Bronchial epithelial cell (primary cell): ENCODE measurements at regions not wholly inside any gene's neighbourhood (a gene's known extent, or its start where the extent isn't known, plus 50 kb on each side); places are given as distances from the start of the nearest gene placed in this dataset.

ENCODE experiments used
- DNase-seq: peaks from one replicate; pipeline ENCODE4 v3.0.0-alpha.2; 2010; ENCODE audit warnings: low read depth
- FAIRE-seq: peaks from 2 replicates; lab custom pipeline; 2011; peaks lifted over from hg19 to GRCh38; lab: Jason Lieb, UNC
- H3K27me3 ChIP-seq: 2 replicates; pipeline ENCODE4 v1.5.1; 2011; ENCODE audit warnings: low read length; ENCODE audit not compliant: control insufficient read depth, insufficient read depth
- H3K36me3 ChIP-seq: 2 replicates; pipeline ENCODE4 v1.5.1; 2011; ENCODE audit warnings: low read length; ENCODE audit not compliant: control insufficient read depth, insufficient read depth
- H3K4me3 ChIP-seq: 2 replicates; pipeline ENCODE4 v1.5.1; 2011; ENCODE audit warnings: mild to moderate bottlenecking, low read depth, low read length, control low read depth
- TF ChIP-seq, protein P1 (sequence below): IDR thresholded peaks from 2 replicates; pipeline ENCODE4 v1.5.1; 2011; ENCODE audit warnings: mild to moderate bottlenecking, moderate library complexity, low read length, control low read depth, inconsistent platforms; ENCODE audit not compliant: insufficient read depth, severe bottlenecking

- H3K27me3 ChIP-seq = no peaks in the 10 kb centered on the region
- no peak for FAIRE-seq
- TF ChIP-seq, protein P1, sequence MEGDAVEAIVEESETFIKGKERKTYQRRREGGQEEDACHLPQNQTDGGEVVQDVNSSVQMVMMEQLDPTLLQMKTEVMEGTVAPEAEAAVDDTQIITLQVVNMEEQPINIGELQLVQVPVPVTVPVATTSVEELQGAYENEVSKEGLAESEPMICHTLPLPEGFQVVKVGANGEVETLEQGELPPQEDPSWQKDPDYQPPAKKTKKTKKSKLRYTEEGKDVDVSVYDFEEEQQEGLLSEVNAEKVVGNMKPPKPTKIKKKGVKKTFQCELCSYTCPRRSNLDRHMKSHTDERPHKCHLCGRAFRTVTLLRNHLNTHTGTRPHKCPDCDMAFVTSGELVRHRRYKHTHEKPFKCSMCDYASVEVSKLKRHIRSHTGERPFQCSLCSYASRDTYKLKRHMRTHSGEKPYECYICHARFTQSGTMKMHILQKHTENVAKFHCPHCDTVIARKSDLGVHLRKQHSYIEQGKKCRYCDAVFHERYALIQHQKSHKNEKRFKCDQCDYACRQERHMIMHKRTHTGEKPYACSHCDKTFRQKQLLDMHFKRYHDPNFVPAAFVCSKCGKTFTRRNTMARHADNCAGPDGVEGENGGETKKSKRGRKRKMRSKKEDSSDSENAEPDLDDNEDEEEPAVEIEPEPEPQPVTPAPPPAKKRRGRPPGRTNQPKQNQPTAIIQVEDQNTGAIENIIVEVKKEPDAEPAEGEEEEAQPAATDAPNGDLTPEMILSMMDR = peak; percentile 32
- no peaks in the 10 kb centered on the region for H3K36me3 ChIP-seq
- peak; percentile 62 for DNase-seq
- H3K4me3 ChIP-seq = no peak overlapping the region
Measured at GRCh38 chr7:17009007-17009719, 127.4 kb upstream of the AGR3 start.

DNA sequence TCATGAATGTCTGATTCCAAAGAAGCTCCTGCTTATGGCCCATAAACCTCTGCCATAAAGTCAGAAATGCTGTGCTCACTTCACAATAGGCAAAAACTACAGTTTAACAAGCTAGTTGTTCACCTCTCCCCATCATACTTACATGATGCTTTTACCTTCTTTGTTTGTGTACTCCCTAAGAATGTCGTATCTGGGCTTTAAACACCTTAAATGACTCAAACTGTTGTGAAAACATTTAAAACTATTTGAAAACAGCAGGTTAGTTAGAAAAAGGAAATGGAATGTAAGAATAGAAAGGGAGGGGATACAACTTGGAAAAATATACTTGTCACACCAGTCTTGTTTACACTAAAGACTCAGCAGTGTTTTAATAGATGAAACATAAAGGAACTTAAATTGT, 128.2 kb upstream of the AGR3 start:
- no peak for FAIRE-seq
- no peak overlapping the region for H3K4me3 ChIP-seq
- no peak for DNase-seq
- H3K36me3 ChIP-seq = no peaks in the 10 kb centered on the region
- TF ChIP-seq, protein P1 = no peak
- H3K27me3 ChIP-seq = no peaks in the 10 kb centered on the region

DNA sequence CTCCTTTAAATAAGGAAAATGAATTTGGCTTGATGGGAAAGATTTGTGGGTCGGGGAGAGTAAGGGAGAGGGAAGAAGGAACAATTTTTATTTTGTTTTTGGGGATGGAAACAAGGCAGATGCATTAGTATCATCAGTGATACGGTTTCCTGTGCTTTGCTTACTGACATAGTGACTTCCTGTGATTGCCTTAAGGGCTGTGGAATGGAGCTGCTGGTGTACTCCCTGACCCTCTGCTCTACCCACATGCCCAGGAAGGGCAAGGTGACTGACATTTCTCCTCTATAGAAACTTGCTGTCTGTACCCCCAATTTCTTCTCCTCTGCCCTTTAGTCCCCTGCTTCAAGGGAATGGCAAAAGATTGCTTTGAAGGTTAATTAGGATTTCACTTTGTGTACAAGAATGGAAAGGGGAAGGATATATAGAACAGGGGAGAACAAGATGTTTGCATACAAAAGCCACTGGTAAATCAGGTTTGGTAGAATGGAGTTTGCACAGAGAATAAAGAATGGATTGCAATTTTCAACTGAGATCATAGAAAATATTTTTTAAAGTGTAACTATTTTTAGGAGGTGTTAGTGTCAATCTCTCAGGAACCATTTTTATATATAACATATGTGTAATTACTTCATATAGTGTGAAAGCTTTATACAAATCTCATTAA, 129.0 kb upstream of the AGR3 start:
- TF ChIP-seq, protein P1 = no peak
- Histone ChIP-seq H3K27me3 (no peaks in the 10 kb centered on the region), H3K4me3 (no peak overlapping the region), H3K36me3 (no peaks in the 10 kb centered on the region)
- no peak for FAIRE-seq
- no peak for DNase-seq

DNA sequence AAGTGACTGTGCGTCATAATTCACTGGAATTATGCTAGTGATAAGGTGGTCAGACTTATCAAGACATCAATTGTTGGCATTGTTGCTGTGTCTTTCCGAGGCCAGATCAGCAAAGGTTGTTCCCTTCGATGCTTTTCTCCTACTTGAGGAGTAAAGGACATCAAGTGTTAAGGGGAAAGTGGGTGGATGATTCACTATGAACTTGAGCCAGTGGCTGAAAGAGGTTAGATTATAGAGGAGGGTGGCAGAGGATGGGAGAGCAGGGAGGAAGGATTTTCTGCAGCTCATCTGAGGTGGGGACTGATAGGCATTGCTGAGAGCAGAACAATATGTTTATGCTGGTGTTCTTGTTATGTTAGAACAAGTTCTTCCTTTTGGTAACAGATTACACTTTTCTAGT, 131.4 kb upstream of the AGR3 start:
- no peaks in the 10 kb centered on the region for H3K36me3 ChIP-seq
- DNase-seq (no peak), FAIRE-seq (peak; percentile 55)
- TF ChIP-seq, protein P1 = no peak
- no peak overlapping the region for H3K4me3 ChIP-seq
- no peaks in the 10 kb centered on the region for H3K27me3 ChIP-seq

- FAIRE-seq (no peak), DNase-seq (no peak)
- Histone ChIP-seq H3K27me3 (no peaks in the 10 kb centered on the region), H3K4me3 (no peak overlapping the region), H3K36me3 (no peaks in the 10 kb centered on the region)
- TF ChIP-seq, protein P1 = no peak
Measured at GRCh38 chr7:17014686-17015085, 132.9 kb upstream of the AGR3 start.
